ENCODE measurements at regions not wholly inside any gene's neighbourhood (a gene's known extent, or its start where the extent isn't known, plus 50 kb on each side); places are given as distances from the start of the nearest gene placed in this dataset.
A peak's percentile ranks its signal among the peaks of the same experiment; 100 is the strongest.

DNA sequence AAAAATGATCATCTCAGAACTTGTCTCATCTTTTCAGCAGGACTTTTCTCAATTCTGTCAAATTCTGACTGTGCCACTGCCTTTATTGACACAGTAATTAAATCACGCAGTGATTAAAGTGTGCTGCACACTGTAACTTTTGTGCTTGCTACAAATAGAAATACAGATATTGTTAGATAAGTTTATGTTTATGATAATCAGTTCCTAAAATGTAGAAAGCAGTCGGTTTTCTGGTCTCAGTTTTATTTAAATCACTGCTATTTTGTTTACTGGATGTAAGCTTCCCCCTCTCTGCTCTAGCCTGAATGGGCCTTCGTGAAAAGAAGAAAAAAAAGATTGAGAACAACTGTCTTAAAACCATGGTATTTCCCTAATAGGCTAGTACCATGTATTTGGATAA, 258.8 kb upstream of the STARD13 start:
- FAIRE-seq, result no peak
- Histone ChIP-seq H3K4me1 (ENCODE audit: control insufficient read depth in 3 of 3, insufficient read depth in 2 of 3, low read depth in 1 of 3, low read length in 2 of 3) (peaks cover 0 to 13% (median 6%) of the 10 kb centered on the region in 3 donors), H3K36me3 (ENCODE audit: control insufficient read depth in 3 of 3, insufficient read depth in 2 of 3, low read depth in 1 of 3, low read length in 3 of 3) (no peaks in the 10 kb centered on the region), H3K4me3 (ENCODE audit: low read depth in 1 of 3, low read length in 3 of 3) (no peak overlapping the region), H3K27me3 (ENCODE audit: control insufficient read depth in 3 of 3, insufficient read depth in 3 of 3, low read length in 3 of 3) (no peaks in the 10 kb centered on the region), H3K27ac (ENCODE audit: low read depth in 1 of 3, low read length in 2 of 3) (peak overlapping the region in 2 of 3 donors; percentile 39 to 99), H3K9me3 (ENCODE audit: control insufficient read depth in 2 of 2, insufficient read depth in 1 of 2, low read depth in 1 of 2, low read length in 1 of 2) (no peaks in the 10 kb centered on the region)
- 41 to 46% (median 46%) methylated on average over 3 of the region's 3 CpGs for WGBS, 3 donors
- no peak for DNase-seq

DNA sequence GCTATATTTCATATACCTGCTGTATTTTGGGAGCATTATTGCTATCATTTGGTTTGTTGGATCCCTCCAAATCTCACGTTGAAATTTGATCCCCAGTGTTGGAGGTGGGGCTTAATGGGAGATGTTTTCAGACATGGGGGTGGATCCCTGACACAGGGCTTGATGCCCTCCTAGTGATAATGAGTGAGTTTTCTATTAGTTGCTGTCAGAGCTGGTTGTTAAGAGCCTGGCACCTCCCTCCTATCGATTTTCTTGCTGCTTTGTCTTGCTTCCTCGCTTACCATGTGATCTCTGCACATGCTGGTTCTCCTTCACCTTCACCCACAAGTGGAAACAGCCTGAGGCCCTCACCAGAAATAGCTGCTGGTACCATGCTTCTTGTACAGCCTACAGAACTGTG, 259.9 kb upstream of the STARD13 start:
- WGBS, 3 donors, result 91 to 93% (median 92%) methylated on average over 3 of the region's 3 CpGs
- no peaks in the 10 kb centered on the region for H3K9me3 ChIP-seq (ENCODE audit: control insufficient read depth in 2 of 2, insufficient read depth in 1 of 2, low read depth in 1 of 2, low read length in 1 of 2)
- peaks cover 0 to 13% (median 6%) of the 10 kb centered on the region in 3 donors for H3K4me1 ChIP-seq (ENCODE audit: control insufficient read depth in 3 of 3, insufficient read depth in 2 of 3, low read depth in 1 of 3, low read length in 2 of 3)
- no peak overlapping the region for H3K27ac ChIP-seq (ENCODE audit: low read depth in 1 of 3, low read length in 2 of 3)
- H3K27me3 ChIP-seq (ENCODE audit: control insufficient read depth in 3 of 3, insufficient read depth in 3 of 3, low read length in 3 of 3), result no peaks in the 10 kb centered on the region
- FAIRE-seq (no peak), DNase-seq (no peak)
- H3K36me3 ChIP-seq (ENCODE audit: control insufficient read depth in 3 of 3, insufficient read depth in 2 of 3, low read depth in 1 of 3, low read length in 3 of 3), result no peaks in the 10 kb centered on the region
- no peak overlapping the region for H3K4me3 ChIP-seq (ENCODE audit: low read depth in 1 of 3, low read length in 3 of 3)

GRCh38 chr13:33547035-33547434, 261.5 kb upstream of the STARD13 start:
- H3K9me3 ChIP-seq (ENCODE audit: control insufficient read depth in 2 of 2, insufficient read depth in 1 of 2, low read depth in 1 of 2, low read length in 1 of 2), result no peaks in the 10 kb centered on the region
- H3K36me3 ChIP-seq (ENCODE audit: control insufficient read depth in 3 of 3, insufficient read depth in 2 of 3, low read depth in 1 of 3, low read length in 3 of 3), result no peaks in the 10 kb centered on the region
- H3K27ac ChIP-seq (ENCODE audit: low read depth in 1 of 3, low read length in 2 of 3), result no peak overlapping the region
- H3K4me1 ChIP-seq (ENCODE audit: control insufficient read depth in 3 of 3, insufficient read depth in 2 of 3, low read depth in 1 of 3, low read length in 2 of 3), result peaks cover 0 to 5% (median 4%) of the 10 kb centered on the region in 3 donors
- WGBS, 3 donors, result 41 to 46% (median 42%) methylated on average over 1 of the region's 1 CpG
- DNase-seq, result no peak
- no peak for FAIRE-seq
- no peaks in the 10 kb centered on the region for H3K27me3 ChIP-seq (ENCODE audit: control insufficient read depth in 3 of 3, insufficient read depth in 3 of 3, low read length in 3 of 3)
- no peak overlapping the region for H3K4me3 ChIP-seq (ENCODE audit: low read depth in 1 of 3, low read length in 3 of 3)

GRCh38 chr13:33548069-33548468, 262.5 kb upstream of the STARD13 start:
- H3K4me1 ChIP-seq (ENCODE audit: control insufficient read depth in 3 of 3, insufficient read depth in 2 of 3, low read depth in 1 of 3, low read length in 2 of 3), result peaks cover 0 to 5% (median 4%) of the 10 kb centered on the region in 3 donors
- H3K9me3 ChIP-seq (ENCODE audit: control insufficient read depth in 2 of 2, insufficient read depth in 1 of 2, low read depth in 1 of 2, low read length in 1 of 2), result no peaks in the 10 kb centered on the region
- no peaks in the 10 kb centered on the region for H3K27me3 ChIP-seq (ENCODE audit: control insufficient read depth in 3 of 3, insufficient read depth in 3 of 3, low read length in 3 of 3)
- H3K4me3 ChIP-seq (ENCODE audit: low read depth in 1 of 3, low read length in 3 of 3), result no peak overlapping the region
- H3K27ac ChIP-seq (ENCODE audit: low read depth in 1 of 3, low read length in 2 of 3), result no peak overlapping the region
- no peaks in the 10 kb centered on the region for H3K36me3 ChIP-seq (ENCODE audit: control insufficient read depth in 3 of 3, insufficient read depth in 2 of 3, low read depth in 1 of 3, low read length in 3 of 3)
- no peak for DNase-seq
- FAIRE-seq, result no peak

DNA sequence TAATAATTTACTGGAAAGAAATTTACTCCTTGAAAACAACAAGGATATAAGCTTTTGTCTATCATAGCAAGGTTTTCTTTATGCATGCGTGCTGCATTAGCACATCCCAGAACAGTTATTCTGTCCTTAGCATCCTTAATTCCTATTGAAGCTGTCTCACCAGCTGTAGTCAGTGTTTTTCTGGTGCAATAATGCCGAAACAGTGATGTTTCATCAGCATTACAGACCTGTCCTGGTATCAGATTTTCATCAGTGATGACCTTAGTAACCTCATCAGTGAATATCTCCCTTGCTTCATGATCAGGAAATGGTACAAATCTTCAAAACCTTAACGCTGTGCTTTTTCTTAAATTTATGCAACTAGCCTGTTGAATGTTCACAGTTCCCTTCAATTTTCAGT, 264.7 kb upstream of the STARD13 start:
- Histone ChIP-seq H3K27ac (ENCODE audit: low read depth in 1 of 3, low read length in 2 of 3) (no peak overlapping the region), H3K9me3 (ENCODE audit: control insufficient read depth in 2 of 2, insufficient read depth in 1 of 2, low read depth in 1 of 2, low read length in 1 of 2) (no peaks in the 10 kb centered on the region), H3K4me1 (ENCODE audit: control insufficient read depth in 3 of 3, insufficient read depth in 2 of 3, low read depth in 1 of 3, low read length in 2 of 3) (no peaks in the 10 kb centered on the region), H3K36me3 (ENCODE audit: control insufficient read depth in 3 of 3, insufficient read depth in 2 of 3, low read depth in 1 of 3, low read length in 3 of 3) (no peaks in the 10 kb centered on the region), H3K4me3 (ENCODE audit: low read depth in 1 of 3, low read length in 3 of 3) (no peak overlapping the region), H3K27me3 (ENCODE audit: control insufficient read depth in 3 of 3, insufficient read depth in 3 of 3, low read length in 3 of 3) (no peaks in the 10 kb centered on the region)
- no peak for DNase-seq
- WGBS, 3 donors, result 95 to 97% (median 96%) methylated on average over 3 of the region's 3 CpGs
- FAIRE-seq, result no peak

GRCh38 chr13:33550885-33551284, 265.3 kb upstream of the STARD13 start:
- Histone ChIP-seq H3K27me3 (ENCODE audit: control insufficient read depth in 3 of 3, insufficient read depth in 3 of 3, low read length in 3 of 3) (no peaks in the 10 kb centered on the region), H3K36me3 (ENCODE audit: control insufficient read depth in 3 of 3, insufficient read depth in 2 of 3, low read depth in 1 of 3, low read length in 3 of 3) (no peaks in the 10 kb centered on the region), H3K4me3 (ENCODE audit: low read depth in 1 of 3, low read length in 3 of 3) (no peak overlapping the region), H3K27ac (ENCODE audit: low read depth in 1 of 3, low read length in 2 of 3) (no peak overlapping the region), H3K4me1 (ENCODE audit: control insufficient read depth in 3 of 3, insufficient read depth in 2 of 3, low read depth in 1 of 3, low read length in 2 of 3) (no peaks in the 10 kb centered on the region), H3K9me3 (ENCODE audit: control insufficient read depth in 2 of 2, insufficient read depth in 1 of 2, low read depth in 1 of 2, low read length in 1 of 2) (no peaks in the 10 kb centered on the region)
- WGBS, 3 donors, result 89 to 97% (median 95%) methylated on average over 2 of the region's 2 CpGs
- no peak for FAIRE-seq
- no peak for DNase-seq

GRCh38 chr13:33554919-33555791, 262.8 kb upstream of the RFC3 start:
- 57 to 68% (median 68%) methylated on average over 3 of the region's 3 CpGs for WGBS, 3 donors
- Histone ChIP-seq H3K4me3 (ENCODE audit: low read depth in 1 of 3, low read length in 3 of 3) (no peak overlapping the region), H3K4me1 (ENCODE audit: control insufficient read depth in 3 of 3, insufficient read depth in 2 of 3, low read depth in 1 of 3, low read length in 2 of 3) (no peaks in the 10 kb centered on the region), H3K27ac (ENCODE audit: low read depth in 1 of 3, low read length in 2 of 3) (no peak overlapping the region), H3K36me3 (ENCODE audit: control insufficient read depth in 3 of 3, insufficient read depth in 2 of 3, low read depth in 1 of 3, low read length in 3 of 3) (no peaks in the 10 kb centered on the region), H3K9me3 (ENCODE audit: control insufficient read depth in 2 of 2, insufficient read depth in 1 of 2, low read depth in 1 of 2, low read length in 1 of 2) (no peaks in the 10 kb centered on the region), H3K27me3 (ENCODE audit: control insufficient read depth in 3 of 3, insufficient read depth in 3 of 3, low read length in 3 of 3) (no peaks in the 10 kb centered on the region)
- no peak for DNase-seq
- FAIRE-seq, result no peak

DNA sequence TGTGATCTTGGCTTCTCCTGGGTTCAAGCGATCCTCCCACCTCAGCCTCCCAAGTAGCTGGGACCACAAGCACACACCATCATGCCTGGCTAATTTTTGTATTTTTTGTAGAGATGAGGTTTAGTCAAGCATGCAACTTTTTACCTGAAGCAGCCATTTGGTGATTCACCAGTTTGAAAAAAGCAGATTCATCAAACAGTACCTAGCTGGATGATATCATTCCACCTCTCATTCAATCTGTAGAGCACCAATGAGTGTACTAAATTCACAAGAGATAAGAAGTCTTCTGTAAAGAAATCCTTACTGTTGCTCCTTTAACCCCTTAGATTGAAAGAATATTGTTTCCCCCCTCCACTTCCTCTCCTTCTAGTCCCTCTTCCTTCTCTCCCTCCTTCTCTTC, 261.1 kb upstream of the RFC3 start:
- Histone ChIP-seq H3K36me3 (ENCODE audit: control insufficient read depth in 3 of 3, insufficient read depth in 2 of 3, low read depth in 1 of 3, low read length in 3 of 3) (no peaks in the 10 kb centered on the region), H3K4me1 (ENCODE audit: control insufficient read depth in 3 of 3, insufficient read depth in 2 of 3, low read depth in 1 of 3, low read length in 2 of 3) (no peaks in the 10 kb centered on the region), H3K9me3 (ENCODE audit: control insufficient read depth in 2 of 2, insufficient read depth in 1 of 2, low read depth in 1 of 2, low read length in 1 of 2) (no peaks in the 10 kb centered on the region), H3K27ac (ENCODE audit: low read depth in 1 of 3, low read length in 2 of 3) (no peak overlapping the region), H3K4me3 (ENCODE audit: low read depth in 1 of 3, low read length in 3 of 3) (no peak overlapping the region), H3K27me3 (ENCODE audit: control insufficient read depth in 3 of 3, insufficient read depth in 3 of 3, low read length in 3 of 3) (no peaks in the 10 kb centered on the region)
- WGBS, 3 donors, result 95 to 97% (median 97%) methylated on average over 1 of the region's 1 CpG
- FAIRE-seq, result no peak
- DNase-seq, result no peak

DNA sequence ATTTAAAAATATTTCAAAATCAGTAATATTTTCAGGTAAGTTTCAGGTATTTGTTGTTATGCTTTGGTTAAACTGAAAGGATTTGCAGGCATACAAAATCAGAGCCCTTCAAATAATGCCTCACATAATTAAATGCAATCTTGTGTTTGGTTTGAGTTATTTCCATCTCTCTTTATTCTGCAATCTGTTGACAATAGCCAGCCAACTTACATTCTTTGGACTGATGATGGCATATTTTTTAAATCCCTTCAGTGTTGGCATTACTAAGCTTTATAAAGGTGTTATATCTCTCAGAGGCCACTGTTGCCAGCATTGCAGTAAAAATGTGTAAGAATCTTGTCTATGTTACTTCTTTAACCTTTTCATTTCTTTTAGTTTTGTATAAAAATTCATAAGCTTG, 257.2 kb upstream of the RFC3 start:
- FAIRE-seq, result no peak
- DNase-seq, result no peak
- no peaks in the 10 kb centered on the region for H3K36me3 ChIP-seq (ENCODE audit: control insufficient read depth in 3 of 3, insufficient read depth in 2 of 3, low read depth in 1 of 3, low read length in 3 of 3)
- H3K27ac ChIP-seq (ENCODE audit: low read depth in 1 of 3, low read length in 2 of 3), result no peak overlapping the region
- H3K27me3 ChIP-seq (ENCODE audit: control insufficient read depth in 3 of 3, insufficient read depth in 3 of 3, low read length in 3 of 3), result no peaks in the 10 kb centered on the region
- no peak overlapping the region for H3K4me3 ChIP-seq (ENCODE audit: low read depth in 1 of 3, low read length in 3 of 3)
- H3K4me1 ChIP-seq (ENCODE audit: control insufficient read depth in 3 of 3, insufficient read depth in 2 of 3, low read depth in 1 of 3, low read length in 2 of 3), result no peaks in the 10 kb centered on the region
- no peaks in the 10 kb centered on the region for H3K9me3 ChIP-seq (ENCODE audit: control insufficient read depth in 2 of 2, insufficient read depth in 1 of 2, low read depth in 1 of 2, low read length in 1 of 2)

Measured in small intestine (tissue), 7 donors.